Spleen (tissue), 7 donors: ENCODE measurements at regions not wholly inside any gene's neighbourhood (a gene's known extent, or its start where the extent isn't known, plus 50 kb on each side); places are given as distances from the start of the nearest gene placed in this dataset.

ENCODE experiments used
- CTCF ChIP-seq, 11 experiments: fragments of 200-600 bp in 7 of 11; fragments of 450-650 bp in 4 of 11; sonication (generic) in 4 of 11; IDR thresholded peaks in 8 of 11; conservative IDR thresholded peaks in 3 of 11; 1 replicate in 7 of 11; 2 replicates in 4 of 11; pipeline versions ENCODE4 v1.4.0 to v1.8.0; 2016 to 2021; ENCODE audit warnings: antibody characterized with exemption in 11 of 11, inconsistent platforms in 4 of 11, mild to moderate bottlenecking in 1 of 11
- POLR2A ChIP-seq, 3 donors: fragments of 450-650 bp; IDR thresholded peaks; one replicate each; pipeline ENCODE4 v1.5.1; 2017; ENCODE audit warnings: antibody characterized with exemption in 3 of 3, mild to moderate bottlenecking in 1 of 3
- POLR2AphosphoS5 ChIP-seq, 3 donors: sonication (generic); formaldehyde crosslinking; IDR thresholded peaks; one replicate each; pipeline ENCODE4 v1.5.1; 2017; ENCODE audit warnings: antibody characterized with exemption in 3 of 3
- donor health status: DM: no; HTN: no; CAD: no; lungs with moderate emphysema.
- donor health status: DM: no; HTN: no; CAD: no.
- donor health status: DM: no; HTN: no; CAD: no.

- TF ChIP-seq CTCF (IDR thresholded peaks at IDR 0.05 in 8 of 11, conservative IDR thresholded peaks at IDR 0.05 in 3 of 11) (no peak), POLR2A (IDR thresholded peaks at IDR 0.05) (no peak), POLR2AphosphoS5 (IDR thresholded peaks at IDR 0.05) (no peak)
Measured at GRCh38 chrX:91080822-91081221, 353.8 kb upstream of the PABPC5 start.
